BLaER1 treated with 17β-estradiol and CSF1 and Interleukin-3, amounts not matched to agents 10 nM and 100 nM (cell line): ENCODE measurements at regions not wholly inside any gene's neighbourhood (a gene's known extent, or its start where the extent isn't known, plus 50 kb on each side); places are given as distances from the start of the nearest gene placed in this dataset.

Source experiments
- H3K27ac ChIP-seq, 11 experiments: shearing (Covaris generic); formaldehyde crosslinking; 2 replicates each; pipeline ENCODE4 v1.8.1; 2022
- H3K27me3 ChIP-seq, 11 experiments: shearing (Covaris generic); formaldehyde crosslinking; 2 replicates each; pipeline ENCODE4 v1.8.1; 2022
- H3K36me3 ChIP-seq, 11 experiments: shearing (Covaris generic); formaldehyde crosslinking; 2 replicates each; pipeline ENCODE4 v1.8.1; 2022
- H3K4me1 ChIP-seq, 10 experiments: shearing (Covaris generic); formaldehyde crosslinking; 2 replicates each; pipeline ENCODE4 v1.8.1; 2022
- H3K4me2 ChIP-seq, 11 experiments: shearing (Covaris generic); formaldehyde crosslinking; 2 replicates each; pipeline ENCODE4 v1.8.1; 2022
- H3K4me3 ChIP-seq, 10 experiments: shearing (Covaris generic); formaldehyde crosslinking; 2 replicates each; pipeline ENCODE4 v1.8.1; 2022
- H3K9ac ChIP-seq, 11 experiments: shearing (Covaris generic); formaldehyde crosslinking; 2 replicates each; pipeline ENCODE4 v1.8.1; 2022
- H3K9me3 ChIP-seq, 11 experiments: shearing (Covaris generic); formaldehyde crosslinking; replicated peaks in 1 of 11; 2 replicates each; pipeline ENCODE4 v1.8.1; 2022
- H4K20me1 ChIP-seq, 11 experiments: shearing (Covaris generic); formaldehyde crosslinking; 2 replicates each; pipeline ENCODE4 v1.8.1; 2022
- Cebpa-rat ChIP-seq, 11 experiments: shearing (Covaris generic); IDR thresholded peaks; 2 replicates each; pipeline ENCODE4 v1.8.1; 2022

- no peak for TF ChIP-seq Cebpa-rat (IDR thresholded peaks at IDR 0.05)
- H3K4me2 ChIP-seq = no peak overlapping the region
- peaks cover 0 to 12% (median 2%) of the 10 kb centered on the region in 10 experiments; a peak in 6 of 20 replicates for H3K4me1 ChIP-seq
- no peak overlapping the region for H3K27ac ChIP-seq
- peaks cover 0 to 5% (median under 1%) of the 10 kb centered on the region in 11 experiments; a peak in 10 of 22 replicates for H3K9me3 ChIP-seq
- H3K4me3 ChIP-seq = no peak overlapping the region
- H4K20me1 ChIP-seq = no peaks in the 10 kb centered on the region
- H3K36me3 ChIP-seq = no peaks in the 10 kb centered on the region
- H3K27me3 ChIP-seq = no peaks in the 10 kb centered on the region
- no peak overlapping the region for H3K9ac ChIP-seq
Measured at GRCh38 chr9:82584349-82584863, 478.5 kb downstream of the RASEF start.

- no peaks in the 10 kb centered on the region for H3K36me3 ChIP-seq
- no peak overlapping the region for H3K9ac ChIP-seq
- no peak for TF ChIP-seq Cebpa-rat (IDR thresholded peaks at IDR 0.05)
- no peaks in the 10 kb centered on the region for H3K4me1 ChIP-seq
- no peaks in the 10 kb centered on the region for H3K27me3 ChIP-seq
- no peak overlapping the region for H3K4me3 ChIP-seq
- no peak overlapping the region for H3K27ac ChIP-seq
- H4K20me1 ChIP-seq = no peaks in the 10 kb centered on the region
- H3K4me2 ChIP-seq = no peak overlapping the region
- H3K9me3 ChIP-seq = no peaks in the 10 kb centered on the region
Measured at GRCh38 chr9:82586918-82587356, 476.0 kb downstream of the RASEF start.

GRCh38 chr9:82588301-82589180, 474.4 kb downstream of the RASEF start:
- Histone ChIP-seq H3K27me3 (no peaks in the 10 kb centered on the region), H3K4me3 (no peak overlapping the region), H3K9me3 (no peaks in the 10 kb centered on the region), H3K36me3 (no peaks in the 10 kb centered on the region), H3K27ac (no peak overlapping the region), H3K9ac (no peak overlapping the region), H3K4me1 (peaks cover 0 to 4% (median 3%) of the 10 kb centered on the region in 10 experiments; a peak in 9 of 20 replicates), H4K20me1 (no peaks in the 10 kb centered on the region), H3K4me2 (no peak overlapping the region)
- TF ChIP-seq Cebpa-rat (IDR thresholded peaks at IDR 0.05) = no peak

- no peak for TF ChIP-seq Cebpa-rat (IDR thresholded peaks at IDR 0.05)
- peaks cover 0 to 10% (median 7%) of the 10 kb centered on the region in 10 experiments; a peak in 9 of 20 replicates for H3K4me1 ChIP-seq
- H3K9me3 ChIP-seq = no peaks in the 10 kb centered on the region
Measured at GRCh38 chr9:82590845-82591244, 472.1 kb downstream of the RASEF start.

GRCh38 chr9:82593501-82593900, 469.4 kb downstream of the RASEF start:
- no peak for TF ChIP-seq Cebpa-rat (IDR thresholded peaks at IDR 0.05)
- Histone ChIP-seq H3K27ac (no peak overlapping the region), H3K4me3 (no peak overlapping the region), H4K20me1 (no peaks in the 10 kb centered on the region), H3K36me3 (no peaks in the 10 kb centered on the region), H3K9me3 (no peaks in the 10 kb centered on the region), H3K9ac (no peak overlapping the region), H3K27me3 (no peaks in the 10 kb centered on the region), H3K4me2 (peak overlapping the region in 9 of 11 experiments; percentile 7 to 48 (median 22); a peak in 11 of 22 replicates), H3K4me1 (peaks cover 0 to 10% (median 7%) of the 10 kb centered on the region in 10 experiments; a peak in 9 of 20 replicates)

More at GRCh38 chr9:82590845-82591244, 472.1 kb downstream of the RASEF start:
- no peak overlapping the region for H3K4me2 ChIP-seq
- H3K4me3 ChIP-seq = no peak overlapping the region
- no peak overlapping the region for H3K9ac ChIP-seq
- no peak overlapping the region for H3K27ac ChIP-seq
- no peaks in the 10 kb centered on the region for H3K27me3 ChIP-seq
- H3K36me3 ChIP-seq = no peaks in the 10 kb centered on the region
- H4K20me1 ChIP-seq = no peaks in the 10 kb centered on the region

- H3K27me3 ChIP-seq = no peaks in the 10 kb centered on the region
- H3K9ac ChIP-seq = no peak overlapping the region
- no peak overlapping the region for H3K4me3 ChIP-seq
- peaks cover 4 to 15% (median 11%) of the 10 kb centered on the region in 10 experiments; a peak in 13 of 20 replicates for H3K4me1 ChIP-seq
- no peaks in the 10 kb centered on the region for H4K20me1 ChIP-seq
- no peaks in the 10 kb centered on the region for H3K9me3 ChIP-seq
- H3K36me3 ChIP-seq = no peaks in the 10 kb centered on the region
- no peak overlapping the region for H3K27ac ChIP-seq
- TF ChIP-seq Cebpa-rat (IDR thresholded peaks at IDR 0.05) = no peak
- H3K4me2 ChIP-seq = no peak overlapping the region
Measured at GRCh38 chr9:82597241-82598203, 465.4 kb downstream of the RASEF start.

GRCh38 chr9:82598241-82599039, 464.5 kb downstream of the RASEF start:
- Histone ChIP-seq H4K20me1 (no peaks in the 10 kb centered on the region), H3K4me1 (peaks cover 2 to 13% (median 9%) of the 10 kb centered on the region in 10 experiments; a peak in 13 of 20 replicates), H3K4me2 (no peak overlapping the region; a peak in 1 of 22 replicates), H3K9me3 (no peaks in the 10 kb centered on the region), H3K27ac (no peak overlapping the region), H3K9ac (no peak overlapping the region), H3K27me3 (no peaks in the 10 kb centered on the region), H3K4me3 (no peak overlapping the region), H3K36me3 (no peaks in the 10 kb centered on the region)
- TF ChIP-seq Cebpa-rat (IDR thresholded peaks at IDR 0.05) = no peak

GRCh38 chr9:82599336-82599949, 463.5 kb downstream of the RASEF start:
- Histone ChIP-seq H3K9ac (no peak overlapping the region), H3K9me3 (no peaks in the 10 kb centered on the region), H3K4me3 (no peak overlapping the region), H4K20me1 (no peaks in the 10 kb centered on the region), H3K36me3 (no peaks in the 10 kb centered on the region), H3K4me1 (peaks cover 0 to 13% (median 5%) of the 10 kb centered on the region in 10 experiments; a peak in 5 of 20 replicates), H3K27me3 (no peaks in the 10 kb centered on the region), H3K4me2 (peak overlapping the region in 1 of 11 experiments; percentile 22; a peak in 1 of 22 replicates), H3K27ac (no peak overlapping the region)
- no peak for TF ChIP-seq Cebpa-rat (IDR thresholded peaks at IDR 0.05)
